GM23338 (cell line): ENCODE measurements at regions not wholly inside any gene's neighbourhood (a gene's known extent, or its start where the extent isn't known, plus 50 kb on each side); places are given as distances from the start of the nearest gene placed in this dataset.

ENCODE experiments used
- ATAC-seq: fragments of 200-7000 bp; cut with Tn5 transposase; 3 replicates; pipeline ENCODE4 v1.9.1; 2020
- DNase-seq: peaks from one replicate; pipeline ENCODE4 v3.0.0-alpha.2; 2015; ENCODE audit warnings: low spot score
- H2AFZ ChIP-seq: fragments of 200-600 bp; sonication (generic); 2 replicates; pipeline ENCODE4 v1.8.0; 2016; ENCODE audit warnings: antibody characterized with exemption, mild to moderate bottlenecking, moderate library complexity
- H3F3A ChIP-seq: fragments of 200-600 bp; sonication (generic); replicated peaks from 2 replicates; pipeline ENCODE4 v1.8.0; 2017; ENCODE audit warnings: antibody characterized with exemption, mixed run types, low read depth
- H3K27ac ChIP-seq: fragments of 200-600 bp; sonication (generic); 2 replicates; pipeline ENCODE4 v1.6.1; 2016; ENCODE audit warnings: low read depth
- H3K27me3 ChIP-seq: fragments of 200-600 bp; sonication (generic); 2 replicates; pipeline ENCODE4 v1.8.0; 2016; ENCODE audit warnings: mild to moderate bottlenecking, mixed run types, moderate library complexity; ENCODE audit not compliant: insufficient read depth
- H3K36me3 ChIP-seq: fragments of 200-600 bp; sonication (generic); 2 replicates; pipeline ENCODE4 v1.8.0; 2016; ENCODE audit warnings: mild to moderate bottlenecking; ENCODE audit not compliant: insufficient read depth
- H3K4me1 ChIP-seq: fragments of 200-600 bp; sonication (generic); 2 replicates; pipeline ENCODE4 v1.8.0; 2016; ENCODE audit warnings: mild to moderate bottlenecking, moderate library complexity; ENCODE audit not compliant: insufficient read depth
- H3K4me2 ChIP-seq: fragments of 200-600 bp; sonication (generic); 2 replicates; pipeline ENCODE4 v1.7.1; 2017; ENCODE audit warnings: mixed run types
- H3K4me3 ChIP-seq: fragments of 200-600 bp; sonication (generic); 2 replicates; pipeline ENCODE4 v1.6.1; 2016; ENCODE audit warnings: mixed run types
- H3K79me2 ChIP-seq: fragments of 200-600 bp; sonication (generic); replicated peaks from 2 replicates; pipeline ENCODE4 v1.8.0; 2017; ENCODE audit warnings: mild to moderate bottlenecking; ENCODE audit not compliant: insufficient read depth
- H3K9me2 ChIP-seq: fragments of 200-600 bp; sonication (generic); 2 replicates; pipeline ENCODE4 v1.8.0; 2017; ENCODE audit not compliant: insufficient read depth
- H4K20me1 ChIP-seq: fragments of 200-600 bp; sonication (generic); replicated peaks from 2 replicates; pipeline ENCODE4 v1.8.0; 2017; ENCODE audit warnings: mild to moderate bottlenecking; ENCODE audit not compliant: insufficient read depth
- H3K27ac Mint-ChIP-seq: 2 replicates; pipeline ENCODE4 v1.8.0; 2020; ENCODE audit warnings: inconsistent platforms, mild to moderate bottlenecking, moderate library complexity, mixed read lengths
- H3K27me3 Mint-ChIP-seq: 3 replicates; pipeline ENCODE4 v1.8.0; 2022; ENCODE audit warnings: low read depth, mild to moderate bottlenecking, moderate library complexity, mixed read lengths, inconsistent platforms; ENCODE audit not compliant: insufficient read depth, poor library complexity
- H3K36me3 Mint-ChIP-seq: 3 replicates; pipeline ENCODE4 v1.8.0; 2021; ENCODE audit warnings: low read depth, mild to moderate bottlenecking, inconsistent platforms, moderate library complexity, mixed read lengths
- H3K4me1 Mint-ChIP-seq: 3 replicates; pipeline ENCODE4 v1.8.0; 2020; ENCODE audit warnings: mild to moderate bottlenecking, inconsistent platforms, mixed read lengths
- H3K4me3 Mint-ChIP-seq: 3 replicates; pipeline ENCODE4 v1.8.0; 2021; ENCODE audit warnings: moderate library complexity, mild to moderate bottlenecking, inconsistent platforms, mixed read lengths
- H3K9me3 Mint-ChIP-seq: 3 replicates; pipeline ENCODE4 v1.8.0; 2020; ENCODE audit warnings: moderate library complexity, mild to moderate bottlenecking, inconsistent platforms, mixed read lengths
- CREB1 ChIP-seq: fragments of 250-450 bp; sonication (Bioruptor Pico); IDR thresholded peaks from 2 replicates; pipeline ENCODE4 v1.5.0; 2020; ENCODE audit warnings: low read depth, mild to moderate bottlenecking, moderate library complexity
- EZH2 ChIP-seq: fragments of 200-600 bp; sonication (generic); IDR thresholded peaks from one replicate; pipeline ENCODE4 v1.8.0; 2017; ENCODE audit warnings: antibody characterized with exemption, mild to moderate bottlenecking, low read depth; ENCODE audit not compliant: unreplicated experiment
- EZH2phosphoT487 ChIP-seq: fragments of 200-600 bp; sonication (generic); IDR thresholded peaks from one replicate; pipeline ENCODE4 v1.8.1; 2018; ENCODE audit warnings: antibody characterized with exemption; ENCODE audit not compliant: unreplicated experiment
- JUNB ChIP-seq: IDR thresholded peaks from one replicate; pipeline ENCODE4 v1.6.1; 2016; ENCODE audit warnings: antibody characterized with exemption; ENCODE audit not compliant: unreplicated experiment
- NANOG ChIP-seq: IDR thresholded peaks from 2 replicates; pipeline ENCODE4 v1.6.1; 2016; ENCODE audit warnings: antibody characterized with exemption, borderline replicate concordance
- POLR2AphosphoS5 ChIP-seq: IDR thresholded peaks from 2 replicates; pipeline ENCODE4 v1.6.1; 2016; ENCODE audit warnings: antibody characterized with exemption, low read depth
- STAT1 ChIP-seq: IDR thresholded peaks from one replicate; pipeline ENCODE4 v1.6.1; 2016; ENCODE audit warnings: antibody characterized with exemption; ENCODE audit not compliant: unreplicated experiment
- ZNF114 ChIP-seq: fragments of 250-450 bp; sonication (Bioruptor Pico); IDR thresholded peaks from 2 replicates; pipeline ENCODE4 v1.5.0; 2020; ENCODE audit warnings: mild to moderate bottlenecking, moderate library complexity
- ZNF331 ChIP-seq: fragments of 250-450 bp; sonication (Bioruptor Pico); IDR thresholded peaks from 2 replicates; pipeline ENCODE4 v1.5.0; 2020; ENCODE audit warnings: low read depth, mild to moderate bottlenecking, moderate library complexity
- TF ChIP-seq, protein P1 (sequence below): IDR thresholded peaks from 2 replicates; pipeline ENCODE4 v1.6.1; 2016; ENCODE audit warnings: antibody characterized with exemption
- TF ChIP-seq, protein P2 (sequence below), 2 experiments: fragments of 200-600 bp in 1 of 2; sonication (generic) in 1 of 2; conservative IDR thresholded peaks; 2 replicates each; pipeline versions ENCODE4 v1.5.1 to v1.6.1; 2016 to 2017; ENCODE audit warnings: antibody characterized with exemption in 2 of 2, low read depth in 2 of 2, mild to moderate bottlenecking in 2 of 2, moderate library complexity in 1 of 2
- TF ChIP-seq, protein P3 (sequence below): IDR thresholded peaks from one replicate; pipeline ENCODE4 v1.6.1; 2018; ENCODE audit warnings: antibody characterized with exemption; ENCODE audit not compliant: unreplicated experiment
- TF ChIP-seq, protein P4 (sequence below): fragments of 250-450 bp; sonication (Bioruptor Pico); IDR thresholded peaks from 2 replicates; pipeline ENCODE4 v1.5.0; 2020; ENCODE audit warnings: mild to moderate bottlenecking, moderate library complexity

DNA sequence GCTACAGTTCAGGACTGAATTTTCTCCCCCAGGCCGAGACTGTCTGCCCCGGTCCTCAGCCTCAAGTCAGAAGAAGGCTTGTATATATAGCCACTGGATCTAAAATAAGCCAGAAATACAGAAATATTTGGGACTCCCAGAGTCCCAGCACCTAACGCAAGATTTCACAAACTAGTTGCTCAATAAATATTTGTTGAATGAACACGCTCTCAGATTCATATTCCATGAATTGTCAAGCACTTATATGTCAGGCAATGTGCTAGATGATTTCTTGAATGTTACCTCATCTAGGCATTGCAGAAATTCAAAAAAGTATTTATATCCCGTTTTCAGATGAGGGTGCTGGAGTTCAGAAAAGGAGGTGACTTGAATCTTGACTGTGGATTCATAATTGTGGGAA lies 163.7 kb upstream of the KLHL29 start:
- Histone ChIP-seq H2AFZ (no peak overlapping the region), H3K27ac (no peak overlapping the region), H3F3A (no peaks in the 10 kb centered on the region), H3K27me3 (no peaks in the 10 kb centered on the region), H3K79me2 (no peaks in the 10 kb centered on the region), H3K4me1 (no peaks in the 10 kb centered on the region), H3K4me3 (no peak overlapping the region), H3K36me3 (no peaks in the 10 kb centered on the region), H4K20me1 (no peaks in the 10 kb centered on the region), H3K4me2 (no peak overlapping the region), H3K9me2 (peaks cover 5% of the 10 kb centered on the region)
- no peaks in the 10 kb centered on the region for H3K27me3 Mint-ChIP-seq
- no peak overlapping the region for H3K4me3 Mint-ChIP-seq
- no peaks in the 10 kb centered on the region for H3K36me3 Mint-ChIP-seq
- no peaks in the 10 kb centered on the region for H3K4me1 Mint-ChIP-seq
- ATAC-seq (no peak), DNase-seq (no peak)
- H3K27ac Mint-ChIP-seq, result no peak overlapping the region
- no peaks in the 10 kb centered on the region for H3K9me3 Mint-ChIP-seq
- TF ChIP-seq STAT1 (no peak), ZNF114 (CRISPR knock-in tag) (no peak), EZH2 (no peak), CREB1 (no peak), POLR2AphosphoS5 (no peak), JUNB (no peak), ZNF331 (CRISPR knock-in tag) (no peak), EZH2phosphoT487 (no peak), NANOG (no peak)
- TF ChIP-seq, protein P1, sequence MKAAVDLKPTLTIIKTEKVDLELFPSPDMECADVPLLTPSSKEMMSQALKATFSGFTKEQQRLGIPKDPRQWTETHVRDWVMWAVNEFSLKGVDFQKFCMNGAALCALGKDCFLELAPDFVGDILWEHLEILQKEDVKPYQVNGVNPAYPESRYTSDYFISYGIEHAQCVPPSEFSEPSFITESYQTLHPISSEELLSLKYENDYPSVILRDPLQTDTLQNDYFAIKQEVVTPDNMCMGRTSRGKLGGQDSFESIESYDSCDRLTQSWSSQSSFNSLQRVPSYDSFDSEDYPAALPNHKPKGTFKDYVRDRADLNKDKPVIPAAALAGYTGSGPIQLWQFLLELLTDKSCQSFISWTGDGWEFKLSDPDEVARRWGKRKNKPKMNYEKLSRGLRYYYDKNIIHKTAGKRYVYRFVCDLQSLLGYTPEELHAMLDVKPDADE, result no peak
- TF ChIP-seq, protein P2, sequence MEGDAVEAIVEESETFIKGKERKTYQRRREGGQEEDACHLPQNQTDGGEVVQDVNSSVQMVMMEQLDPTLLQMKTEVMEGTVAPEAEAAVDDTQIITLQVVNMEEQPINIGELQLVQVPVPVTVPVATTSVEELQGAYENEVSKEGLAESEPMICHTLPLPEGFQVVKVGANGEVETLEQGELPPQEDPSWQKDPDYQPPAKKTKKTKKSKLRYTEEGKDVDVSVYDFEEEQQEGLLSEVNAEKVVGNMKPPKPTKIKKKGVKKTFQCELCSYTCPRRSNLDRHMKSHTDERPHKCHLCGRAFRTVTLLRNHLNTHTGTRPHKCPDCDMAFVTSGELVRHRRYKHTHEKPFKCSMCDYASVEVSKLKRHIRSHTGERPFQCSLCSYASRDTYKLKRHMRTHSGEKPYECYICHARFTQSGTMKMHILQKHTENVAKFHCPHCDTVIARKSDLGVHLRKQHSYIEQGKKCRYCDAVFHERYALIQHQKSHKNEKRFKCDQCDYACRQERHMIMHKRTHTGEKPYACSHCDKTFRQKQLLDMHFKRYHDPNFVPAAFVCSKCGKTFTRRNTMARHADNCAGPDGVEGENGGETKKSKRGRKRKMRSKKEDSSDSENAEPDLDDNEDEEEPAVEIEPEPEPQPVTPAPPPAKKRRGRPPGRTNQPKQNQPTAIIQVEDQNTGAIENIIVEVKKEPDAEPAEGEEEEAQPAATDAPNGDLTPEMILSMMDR (conservative IDR thresholded peaks at IDR 0.05; ENCODE audit: low read depth in 2 of 2), result no peak
- TF ChIP-seq, protein P3, sequence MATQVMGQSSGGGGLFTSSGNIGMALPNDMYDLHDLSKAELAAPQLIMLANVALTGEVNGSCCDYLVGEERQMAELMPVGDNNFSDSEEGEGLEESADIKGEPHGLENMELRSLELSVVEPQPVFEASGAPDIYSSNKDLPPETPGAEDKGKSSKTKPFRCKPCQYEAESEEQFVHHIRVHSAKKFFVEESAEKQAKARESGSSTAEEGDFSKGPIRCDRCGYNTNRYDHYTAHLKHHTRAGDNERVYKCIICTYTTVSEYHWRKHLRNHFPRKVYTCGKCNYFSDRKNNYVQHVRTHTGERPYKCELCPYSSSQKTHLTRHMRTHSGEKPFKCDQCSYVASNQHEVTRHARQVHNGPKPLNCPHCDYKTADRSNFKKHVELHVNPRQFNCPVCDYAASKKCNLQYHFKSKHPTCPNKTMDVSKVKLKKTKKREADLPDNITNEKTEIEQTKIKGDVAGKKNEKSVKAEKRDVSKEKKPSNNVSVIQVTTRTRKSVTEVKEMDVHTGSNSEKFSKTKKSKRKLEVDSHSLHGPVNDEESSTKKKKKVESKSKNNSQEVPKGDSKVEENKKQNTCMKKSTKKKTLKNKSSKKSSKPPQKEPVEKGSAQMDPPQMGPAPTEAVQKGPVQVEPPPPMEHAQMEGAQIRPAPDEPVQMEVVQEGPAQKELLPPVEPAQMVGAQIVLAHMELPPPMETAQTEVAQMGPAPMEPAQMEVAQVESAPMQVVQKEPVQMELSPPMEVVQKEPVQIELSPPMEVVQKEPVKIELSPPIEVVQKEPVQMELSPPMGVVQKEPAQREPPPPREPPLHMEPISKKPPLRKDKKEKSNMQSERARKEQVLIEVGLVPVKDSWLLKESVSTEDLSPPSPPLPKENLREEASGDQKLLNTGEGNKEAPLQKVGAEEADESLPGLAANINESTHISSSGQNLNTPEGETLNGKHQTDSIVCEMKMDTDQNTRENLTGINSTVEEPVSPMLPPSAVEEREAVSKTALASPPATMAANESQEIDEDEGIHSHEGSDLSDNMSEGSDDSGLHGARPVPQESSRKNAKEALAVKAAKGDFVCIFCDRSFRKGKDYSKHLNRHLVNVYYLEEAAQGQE, result no peak
- TF ChIP-seq, protein P4, sequence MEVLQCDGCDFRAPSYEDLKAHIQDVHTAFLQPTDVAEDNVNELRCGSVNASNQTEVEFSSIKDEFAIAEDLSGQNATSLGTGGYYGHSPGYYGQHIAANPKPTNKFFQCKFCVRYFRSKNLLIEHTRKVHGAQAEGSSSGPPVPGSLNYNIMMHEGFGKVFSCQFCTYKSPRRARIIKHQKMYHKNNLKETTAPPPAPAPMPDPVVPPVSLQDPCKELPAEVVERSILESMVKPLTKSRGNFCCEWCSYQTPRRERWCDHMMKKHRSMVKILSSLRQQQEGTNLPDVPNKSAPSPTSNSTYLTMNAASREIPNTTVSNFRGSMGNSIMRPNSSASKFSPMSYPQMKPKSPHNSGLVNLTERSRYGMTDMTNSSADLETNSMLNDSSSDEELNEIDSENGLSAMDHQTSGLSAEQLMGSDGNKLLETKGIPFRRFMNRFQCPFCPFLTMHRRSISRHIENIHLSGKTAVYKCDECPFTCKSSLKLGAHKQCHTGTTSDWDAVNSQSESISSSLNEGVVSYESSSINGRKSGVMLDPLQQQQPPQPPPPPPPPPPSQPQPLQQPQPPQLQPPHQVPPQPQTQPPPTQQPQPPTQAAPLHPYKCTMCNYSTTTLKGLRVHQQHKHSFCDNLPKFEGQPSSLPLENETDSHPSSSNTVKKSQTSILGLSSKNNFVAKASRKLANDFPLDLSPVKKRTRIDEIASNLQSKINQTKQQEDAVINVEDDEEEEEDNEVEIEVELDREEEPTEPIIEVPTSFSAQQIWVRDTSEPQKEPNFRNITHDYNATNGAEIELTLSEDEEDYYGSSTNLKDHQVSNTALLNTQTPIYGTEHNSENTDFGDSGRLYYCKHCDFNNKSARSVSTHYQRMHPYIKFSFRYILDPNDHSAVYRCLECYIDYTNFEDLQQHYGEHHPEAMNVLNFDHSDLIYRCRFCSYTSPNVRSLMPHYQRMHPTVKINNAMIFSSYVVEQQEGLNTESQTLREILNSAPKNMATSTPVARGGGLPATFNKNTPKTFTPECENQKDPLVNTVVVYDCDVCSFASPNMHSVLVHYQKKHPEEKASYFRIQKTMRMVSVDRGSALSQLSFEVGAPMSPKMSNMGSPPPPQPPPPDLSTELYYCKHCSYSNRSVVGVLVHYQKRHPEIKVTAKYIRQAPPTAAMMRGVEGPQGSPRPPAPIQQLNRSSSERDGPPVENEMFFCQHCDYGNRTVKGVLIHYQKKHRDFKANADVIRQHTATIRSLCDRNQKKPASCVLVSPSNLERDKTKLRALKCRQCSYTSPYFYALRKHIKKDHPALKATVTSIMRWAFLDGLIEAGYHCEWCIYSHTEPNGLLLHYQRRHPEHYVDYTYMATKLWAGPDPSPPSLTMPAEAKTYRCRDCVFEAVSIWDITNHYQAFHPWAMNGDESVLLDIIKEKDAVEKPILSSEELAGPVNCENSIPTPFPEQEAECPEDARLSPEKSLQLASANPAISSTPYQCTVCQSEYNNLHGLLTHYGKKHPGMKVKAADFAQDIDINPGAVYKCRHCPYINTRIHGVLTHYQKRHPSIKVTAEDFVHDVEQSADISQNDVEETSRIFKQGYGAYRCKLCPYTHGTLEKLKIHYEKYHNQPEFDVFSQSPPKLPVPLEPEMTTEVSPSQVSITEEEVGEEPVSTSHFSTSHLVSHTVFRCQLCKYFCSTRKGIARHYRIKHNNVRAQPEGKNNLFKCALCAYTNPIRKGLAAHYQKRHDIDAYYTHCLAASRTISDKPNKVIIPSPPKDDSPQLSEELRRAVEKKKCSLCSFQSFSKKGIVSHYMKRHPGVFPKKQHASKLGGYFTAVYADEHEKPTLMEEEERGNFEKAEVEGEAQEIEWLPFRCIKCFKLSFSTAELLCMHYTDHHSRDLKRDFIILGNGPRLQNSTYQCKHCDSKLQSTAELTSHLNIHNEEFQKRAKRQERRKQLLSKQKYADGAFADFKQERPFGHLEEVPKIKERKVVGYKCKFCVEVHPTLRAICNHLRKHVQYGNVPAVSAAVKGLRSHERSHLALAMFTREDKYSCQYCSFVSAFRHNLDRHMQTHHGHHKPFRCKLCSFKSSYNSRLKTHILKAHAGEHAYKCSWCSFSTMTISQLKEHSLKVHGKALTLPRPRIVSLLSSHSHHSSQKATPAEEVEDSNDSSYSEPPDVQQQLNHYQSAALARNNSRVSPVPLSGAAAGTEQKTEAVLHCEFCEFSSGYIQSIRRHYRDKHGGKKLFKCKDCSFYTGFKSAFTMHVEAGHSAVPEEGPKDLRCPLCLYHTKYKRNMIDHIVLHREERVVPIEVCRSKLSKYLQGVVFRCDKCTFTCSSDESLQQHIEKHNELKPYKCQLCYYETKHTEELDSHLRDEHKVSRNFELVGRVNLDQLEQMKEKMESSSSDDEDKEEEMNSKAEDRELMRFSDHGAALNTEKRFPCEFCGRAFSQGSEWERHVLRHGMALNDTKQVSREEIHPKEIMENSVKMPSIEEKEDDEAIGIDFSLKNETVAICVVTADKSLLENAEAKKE (CRISPR knock-in tag), result no peak
